ENCODE measurements at regions not wholly inside any gene's neighbourhood (a gene's known extent, or its start where the extent isn't known, plus 50 kb on each side); places are given as distances from the start of the nearest gene placed in this dataset.

DNA sequence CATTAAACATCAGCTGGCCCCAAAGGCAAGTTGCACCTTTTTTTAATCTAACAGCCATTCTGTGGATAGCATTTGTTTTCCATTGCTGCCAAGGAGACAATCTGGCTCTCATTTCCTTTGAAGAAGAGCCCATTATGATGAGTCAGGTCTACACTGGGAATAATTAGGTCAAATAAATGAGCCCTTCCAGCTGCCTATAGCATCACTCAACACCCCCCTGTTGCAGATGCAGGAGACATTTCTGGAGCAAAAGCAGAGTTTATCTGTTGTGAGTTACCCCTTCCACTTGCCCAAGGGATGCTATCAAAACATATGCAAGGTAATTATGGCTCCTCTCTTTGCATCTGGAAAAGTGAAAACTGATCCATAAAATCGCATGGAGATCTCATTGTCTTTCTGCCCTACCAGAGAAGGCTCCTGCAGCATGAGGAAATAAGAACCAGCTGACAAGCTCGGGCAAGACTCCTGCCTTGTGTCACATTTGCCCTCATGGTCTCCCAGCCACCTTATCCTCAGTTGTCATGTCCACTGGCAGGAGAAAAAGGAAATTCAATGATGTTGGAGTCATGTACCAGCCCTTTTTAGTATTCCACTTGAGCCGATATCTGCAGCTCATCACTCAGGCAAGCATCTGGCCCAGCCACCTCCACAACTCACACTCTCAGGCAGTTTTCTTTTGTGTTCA is 135.9 kb downstream of the SLC30A10 start:
- H3K9me3 Mint-ChIP-seq, result no peaks in the 10 kb centered on the region
- DNase-seq (ENCODE audit: low spot score in 2 of 2) (no peak), ATAC-seq (ENCODE audit: low read depth) (no peak)
- H3K4me3 Mint-ChIP-seq, result no peak overlapping the region
- H3K27me3 Mint-ChIP-seq, result peaks cover 14% of the 10 kb centered on the region
- no peak overlapping the region for H3K27ac Mint-ChIP-seq
- peaks cover 8% of the 10 kb centered on the region for H3K4me1 Mint-ChIP-seq
- H3K36me3 Mint-ChIP-seq, result no peaks in the 10 kb centered on the region

DNA sequence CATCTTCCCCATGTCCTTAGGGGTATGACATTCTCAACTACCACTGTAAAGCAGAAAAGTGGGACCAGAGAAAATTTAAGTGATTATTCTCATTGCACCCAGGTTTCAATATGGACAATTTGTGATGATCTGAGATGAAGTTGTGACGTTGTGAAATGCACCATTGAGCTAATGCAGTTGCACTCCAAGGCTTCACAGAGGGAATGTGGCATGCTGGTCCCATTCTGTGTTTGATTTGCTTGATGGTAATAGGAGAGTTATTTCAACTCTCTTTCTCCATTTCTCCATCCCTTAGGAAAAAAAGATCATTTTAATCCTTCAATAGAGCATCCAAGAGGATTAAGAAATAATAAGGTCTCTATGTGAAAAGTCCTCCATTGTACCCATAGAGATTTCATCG is 136.6 kb downstream of the SLC30A10 start:
- peaks cover 8% of the 10 kb centered on the region for H3K4me1 Mint-ChIP-seq
- DNase-seq (ENCODE audit: low spot score in 2 of 2) (no peak), ATAC-seq (ENCODE audit: low read depth) (no peak)
- H3K27me3 Mint-ChIP-seq, result peaks cover 14% of the 10 kb centered on the region
- no peak overlapping the region for H3K27ac Mint-ChIP-seq
- H3K36me3 Mint-ChIP-seq, result no peaks in the 10 kb centered on the region
- H3K4me3 Mint-ChIP-seq, result no peak overlapping the region
- no peaks in the 10 kb centered on the region for H3K9me3 Mint-ChIP-seq

DNA sequence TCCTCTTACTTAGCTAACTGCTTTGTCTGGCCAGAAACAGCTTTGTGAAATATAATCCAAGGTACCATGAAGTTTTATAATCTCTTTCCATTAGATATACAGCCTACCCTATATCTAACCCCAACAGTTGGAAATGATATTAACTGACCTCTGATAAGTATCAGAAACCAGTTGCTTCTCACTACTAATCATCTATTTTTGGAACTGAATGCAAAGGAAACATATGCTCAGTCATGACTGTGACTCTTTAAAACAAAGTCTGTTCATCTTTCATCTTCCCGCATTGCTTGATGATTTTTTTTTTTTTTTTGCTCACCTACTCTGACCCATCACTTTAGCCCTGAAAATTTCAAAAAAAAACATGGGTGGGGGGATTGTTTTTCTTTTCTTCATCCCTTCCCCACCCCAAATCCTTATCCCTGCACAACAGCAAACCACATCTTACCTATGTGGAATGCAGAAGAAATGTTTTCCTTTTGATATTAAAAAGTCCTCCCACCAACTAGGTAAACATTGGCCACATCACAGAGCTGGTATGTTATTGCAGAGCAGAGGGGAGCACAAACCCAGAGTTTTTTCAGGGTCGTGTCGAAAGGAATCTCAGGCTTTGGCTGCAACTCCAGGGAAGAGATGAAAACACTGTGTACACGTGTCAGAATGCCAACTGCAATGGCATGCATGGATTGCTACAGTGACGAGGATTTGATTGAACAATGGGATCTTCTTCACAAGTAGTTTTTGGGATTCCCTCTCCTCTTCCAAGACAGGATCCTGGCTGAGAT is 137.3 kb downstream of the SLC30A10 start:
- peaks cover 8% of the 10 kb centered on the region for H3K4me1 Mint-ChIP-seq
- H3K27me3 Mint-ChIP-seq, result peaks cover 14% of the 10 kb centered on the region
- H3K36me3 Mint-ChIP-seq, result no peaks in the 10 kb centered on the region
- H3K9me3 Mint-ChIP-seq, result no peaks in the 10 kb centered on the region
- no peak overlapping the region for H3K4me3 Mint-ChIP-seq
- ATAC-seq (ENCODE audit: low read depth) (no peak), DNase-seq (ENCODE audit: low spot score in 2 of 2) (no peak)
- H3K27ac Mint-ChIP-seq, result no peak overlapping the region

DNA sequence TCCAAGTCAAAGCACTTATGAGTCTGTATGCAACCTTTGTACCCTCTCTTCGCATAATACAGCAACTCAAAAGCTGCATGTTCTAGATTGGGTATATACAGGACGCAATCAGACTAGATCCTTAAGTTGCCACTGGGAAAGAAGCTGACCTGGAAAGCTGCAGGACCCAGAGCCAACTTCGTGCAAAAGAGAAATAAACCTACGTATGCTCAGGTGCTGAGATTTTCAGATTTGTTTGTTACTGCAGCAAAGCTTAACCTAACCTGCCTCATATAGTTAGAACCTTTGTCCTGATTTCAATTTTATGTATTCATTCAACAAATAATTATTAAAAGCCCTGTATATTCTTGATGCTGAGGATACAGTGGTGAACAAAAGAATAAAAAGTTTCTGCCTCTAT is 139.7 kb downstream of the SLC30A10 start:
- peaks cover 8% of the 10 kb centered on the region for H3K27me3 Mint-ChIP-seq
- no peak for ATAC-seq (ENCODE audit: low read depth)

DNA sequence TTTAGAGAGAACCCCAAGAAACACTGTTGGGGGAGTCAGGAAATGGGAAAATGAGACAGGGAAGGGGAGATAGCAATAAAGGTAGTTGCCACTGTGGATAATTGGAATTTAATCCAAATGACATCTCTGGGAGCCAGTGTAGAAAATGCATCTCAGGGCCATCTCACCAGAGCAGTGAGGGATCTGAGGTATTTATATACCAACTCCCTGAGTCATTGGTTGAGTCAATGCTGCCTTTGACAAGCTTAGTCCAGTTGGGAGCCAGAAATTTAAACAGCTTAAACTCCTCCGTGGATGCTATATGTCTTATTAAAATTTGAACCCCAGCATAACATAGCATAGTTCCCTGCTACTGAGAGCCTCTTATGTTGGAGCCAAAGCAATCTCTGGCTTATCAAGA is 140.3 kb downstream of the SLC30A10 start:
- Mint-ChIP-seq H3K9me3 (no peaks in the 10 kb centered on the region), H3K27ac (no peak overlapping the region), H3K4me3 (no peak overlapping the region), H3K36me3 (no peaks in the 10 kb centered on the region), H3K27me3 (peaks cover 10% of the 10 kb centered on the region), H3K4me1 (no peaks in the 10 kb centered on the region)
- no peak for DNase-seq (ENCODE audit: low spot score in 2 of 2)
- no peak for ATAC-seq (ENCODE audit: low read depth)

More for the DNA sequence above, 139.7 kb downstream of the SLC30A10 start:
- no peaks in the 10 kb centered on the region for H3K4me1 Mint-ChIP-seq
- DNase-seq (ENCODE audit: low spot score in 2 of 2), result no peak
- H3K36me3 Mint-ChIP-seq, result no peaks in the 10 kb centered on the region
- H3K9me3 Mint-ChIP-seq, result no peaks in the 10 kb centered on the region
- H3K4me3 Mint-ChIP-seq, result no peak overlapping the region
- H3K27ac Mint-ChIP-seq, result no peak overlapping the region

DNA sequence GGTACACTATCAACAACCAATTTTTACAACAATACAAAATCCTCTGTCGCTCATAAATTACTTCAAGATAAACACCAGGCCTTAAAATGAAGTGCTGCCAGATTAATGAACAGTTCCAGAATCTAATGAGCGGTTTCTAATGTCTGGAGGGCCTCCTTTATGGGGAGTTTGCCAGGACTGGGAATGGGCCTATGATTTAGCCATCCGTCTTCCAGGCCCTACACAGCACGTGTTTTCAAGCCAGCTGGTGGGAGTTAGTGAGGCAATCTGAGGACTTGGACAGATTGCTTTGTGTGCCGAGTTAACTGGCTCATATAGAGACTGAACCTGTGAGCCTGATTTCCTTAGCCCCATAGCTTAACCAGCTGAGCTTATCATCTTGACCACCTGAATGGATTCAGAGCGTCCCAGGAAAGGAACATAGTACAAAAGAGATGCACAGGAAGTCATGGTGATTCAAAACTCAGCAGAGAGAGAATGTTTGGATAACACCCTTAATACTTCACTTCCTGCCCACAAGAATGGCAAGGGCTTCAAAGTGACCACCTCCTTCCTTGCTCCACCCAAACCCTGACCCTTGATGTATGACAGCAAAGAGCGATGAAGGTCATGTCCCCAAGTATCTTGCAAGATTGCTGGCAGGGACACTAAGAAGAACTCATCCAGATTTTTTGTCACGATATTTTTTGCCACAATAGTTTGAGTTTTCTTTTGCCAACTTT is 143.5 kb downstream of the SLC30A10 start:
- ATAC-seq (ENCODE audit: low read depth) (no peak), DNase-seq (ENCODE audit: low spot score in 2 of 2) (no peak)
- Mint-ChIP-seq H3K27ac (no peak overlapping the region), H3K36me3 (no peaks in the 10 kb centered on the region), H3K27me3 (peaks cover 8% of the 10 kb centered on the region), H3K4me3 (no peak overlapping the region), H3K4me1 (no peaks in the 10 kb centered on the region), H3K9me3 (no peaks in the 10 kb centered on the region)

DNA sequence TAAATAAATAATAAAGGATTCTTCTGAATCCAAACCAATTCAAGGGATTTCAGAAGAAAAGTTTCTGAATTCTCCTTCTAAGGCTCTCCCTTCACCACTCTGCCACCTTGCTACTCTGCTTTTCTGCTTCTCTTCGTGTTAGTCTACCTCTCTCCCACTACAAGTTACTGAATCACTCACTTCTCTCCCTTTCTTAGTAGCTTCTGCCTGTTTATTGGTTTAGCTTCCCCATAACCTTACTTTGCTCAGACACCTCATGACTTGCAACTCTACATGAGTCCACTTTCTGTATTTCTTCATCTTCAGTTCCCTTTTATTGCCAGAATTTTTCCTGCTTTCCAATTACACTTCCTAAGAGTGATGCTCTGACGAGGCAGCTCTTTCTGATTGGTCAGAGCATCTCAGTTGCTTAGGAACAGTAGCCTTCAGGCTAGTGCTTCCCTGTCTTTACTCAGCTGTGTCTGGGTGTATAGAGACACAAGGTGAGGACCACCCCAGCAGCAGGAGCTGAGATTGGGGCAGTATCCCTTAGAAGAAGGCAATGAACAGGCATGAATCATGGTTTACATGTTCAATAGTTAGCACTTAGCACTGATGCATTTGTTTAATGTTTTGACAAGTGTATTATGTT is 144.6 kb downstream of the SLC30A10 start:
- Mint-ChIP-seq H3K27ac (no peak overlapping the region), H3K4me1 (no peaks in the 10 kb centered on the region), H3K9me3 (no peaks in the 10 kb centered on the region), H3K36me3 (no peaks in the 10 kb centered on the region), H3K4me3 (no peak overlapping the region), H3K27me3 (peaks cover 11% of the 10 kb centered on the region)
- DNase-seq (ENCODE audit: low spot score in 2 of 2) (no peak), ATAC-seq (ENCODE audit: low read depth) (no peak)

DNA sequence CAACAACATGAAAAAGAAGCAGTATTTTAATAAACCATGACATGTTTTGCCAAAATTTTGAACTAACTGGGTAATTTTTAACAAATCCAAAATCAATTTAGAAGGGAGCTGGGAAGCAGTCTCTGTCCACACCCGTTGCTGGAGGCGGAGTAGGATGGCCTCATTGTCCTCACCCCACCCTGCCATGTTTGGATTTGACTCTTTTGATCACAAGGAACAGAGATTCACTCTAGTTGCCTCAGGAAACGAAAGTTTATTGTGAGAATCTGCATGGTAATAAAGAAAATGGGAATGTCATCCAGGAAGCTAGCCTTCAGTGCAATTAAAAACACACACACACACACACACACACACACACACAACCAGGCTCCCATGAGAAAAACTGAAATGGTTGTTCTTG is 145.4 kb downstream of the SLC30A10 start:
- DNase-seq (ENCODE audit: low spot score in 2 of 2) (no peak), ATAC-seq (ENCODE audit: low read depth) (no peak)
- Mint-ChIP-seq H3K27me3 (peaks cover 11% of the 10 kb centered on the region), H3K9me3 (no peaks in the 10 kb centered on the region), H3K27ac (no peak overlapping the region), H3K4me3 (no peak overlapping the region), H3K36me3 (no peaks in the 10 kb centered on the region), H3K4me1 (no peaks in the 10 kb centered on the region)

DNA sequence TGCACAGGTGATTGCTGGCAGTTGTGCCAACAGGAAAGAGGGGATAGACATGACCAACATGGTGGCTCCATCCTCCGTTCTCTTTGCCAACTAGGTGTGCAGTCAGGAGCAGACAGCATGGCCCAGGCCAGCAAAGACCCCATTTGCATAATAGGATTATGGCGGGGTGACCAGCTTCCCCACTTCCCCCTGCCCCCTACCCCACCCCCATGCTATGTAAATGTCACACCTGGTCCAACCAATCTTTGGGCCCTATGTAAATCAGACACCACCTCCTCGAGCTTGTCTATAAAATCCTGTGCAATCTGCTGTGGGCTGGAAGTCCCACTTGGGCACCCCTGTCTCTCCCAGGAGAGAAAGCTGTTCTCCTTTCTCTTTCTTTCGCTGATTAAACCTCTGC is 146.0 kb downstream of the SLC30A10 start:
- Mint-ChIP-seq H3K9me3 (no peaks in the 10 kb centered on the region), H3K36me3 (no peaks in the 10 kb centered on the region), H3K27ac (no peak overlapping the region), H3K4me3 (no peak overlapping the region), H3K4me1 (no peaks in the 10 kb centered on the region), H3K27me3 (peaks cover 9% of the 10 kb centered on the region)
- DNase-seq (ENCODE audit: low spot score in 2 of 2) (no peak), ATAC-seq (ENCODE audit: low read depth) (no peak)

DNA sequence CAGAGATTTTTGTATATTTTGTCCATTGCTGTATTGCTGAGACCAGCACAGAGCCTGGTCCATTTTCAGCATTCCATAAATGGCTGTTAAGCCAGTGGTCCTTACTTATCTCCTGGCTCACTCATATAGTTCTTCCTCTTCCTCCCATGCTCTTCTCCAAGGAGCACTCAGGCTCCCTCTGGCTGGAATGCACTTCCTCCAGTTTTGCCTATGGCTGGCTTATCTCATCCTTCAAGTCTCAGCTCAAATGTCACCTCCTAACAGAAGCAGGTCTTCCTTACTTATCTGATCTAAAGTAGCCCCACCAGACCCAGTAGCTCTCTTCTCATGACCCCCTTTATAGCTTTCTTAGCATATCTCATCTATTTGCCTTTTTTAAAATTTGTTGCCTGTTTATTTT is 146.9 kb downstream of the SLC30A10 start:
- DNase-seq (ENCODE audit: low spot score in 2 of 2), result no peak
- Mint-ChIP-seq H3K4me3 (no peak overlapping the region), H3K9me3 (no peaks in the 10 kb centered on the region), H3K27ac (no peak overlapping the region), H3K4me1 (no peaks in the 10 kb centered on the region), H3K27me3 (peaks cover 9% of the 10 kb centered on the region), H3K36me3 (no peaks in the 10 kb centered on the region)
- no peak for ATAC-seq (ENCODE audit: low read depth)

DNA sequence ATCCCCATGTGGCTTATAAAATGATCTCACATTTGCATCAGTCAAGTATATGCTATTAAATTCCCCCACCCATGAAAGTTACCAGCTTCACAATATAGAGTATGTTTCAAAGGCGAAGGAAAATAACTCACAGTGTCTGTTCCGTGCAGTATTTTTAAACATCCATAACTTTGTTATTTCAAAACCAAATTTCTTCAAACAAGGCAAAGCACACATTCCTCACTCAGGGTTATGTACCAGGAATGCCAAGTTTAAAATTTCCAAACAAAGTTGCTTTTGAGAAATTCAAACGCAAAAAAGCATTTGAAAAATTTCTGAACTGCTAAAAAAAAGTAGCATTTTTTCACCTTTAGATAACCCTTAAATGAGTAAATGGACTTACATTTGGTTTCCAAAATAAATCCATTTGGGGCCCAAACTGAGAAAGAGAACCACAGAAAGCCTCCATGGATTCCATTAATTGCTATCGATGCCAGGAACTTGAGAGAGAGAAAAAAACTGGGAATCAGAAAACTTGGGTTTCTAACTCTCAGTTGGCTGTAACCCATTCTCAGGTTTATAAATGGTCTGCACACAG is 149.5 kb downstream of the SLC30A10 start:
- peaks cover 1% of the 10 kb centered on the region for H3K9me3 Mint-ChIP-seq
- H3K4me1 Mint-ChIP-seq, result peaks cover 4% of the 10 kb centered on the region
- H3K36me3 Mint-ChIP-seq, result no peaks in the 10 kb centered on the region
- DNase-seq (ENCODE audit: low spot score in 2 of 2), result no peak
- H3K27ac Mint-ChIP-seq, result no peak overlapping the region
- ATAC-seq (ENCODE audit: low read depth), result no peak
- no peak overlapping the region for H3K4me3 Mint-ChIP-seq
- peaks cover 9% of the 10 kb centered on the region for H3K27me3 Mint-ChIP-seq

DNA sequence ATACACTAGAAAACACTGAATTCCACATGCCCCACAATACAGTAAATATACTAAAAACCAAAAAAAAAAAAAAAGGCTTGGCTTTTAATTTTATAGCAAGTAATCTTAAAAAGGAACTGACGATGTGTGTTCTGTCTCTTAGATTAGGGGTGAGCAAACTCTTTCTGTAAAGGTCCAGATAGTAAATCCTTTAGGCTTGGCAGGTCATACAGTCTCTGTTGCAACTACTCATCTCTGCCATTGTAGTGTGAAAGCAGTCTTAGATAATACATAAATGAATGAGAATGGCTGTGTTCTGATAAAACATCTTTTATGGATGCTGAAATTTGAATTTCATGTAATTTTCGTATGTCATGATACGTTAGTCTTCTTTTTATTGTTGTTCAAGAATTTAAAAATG is 150.2 kb downstream of the SLC30A10 start:
- H3K9me3 Mint-ChIP-seq, result peaks cover 3% of the 10 kb centered on the region
- H3K36me3 Mint-ChIP-seq, result no peaks in the 10 kb centered on the region
- peaks cover 10% of the 10 kb centered on the region for H3K4me1 Mint-ChIP-seq
- peaks cover 5% of the 10 kb centered on the region for H3K27me3 Mint-ChIP-seq
- DNase-seq (ENCODE audit: low spot score in 2 of 2) (no peak), ATAC-seq (ENCODE audit: low read depth) (no peak)
- H3K4me3 Mint-ChIP-seq, result no peak overlapping the region
- H3K27ac Mint-ChIP-seq, result no peak overlapping the region

DNA sequence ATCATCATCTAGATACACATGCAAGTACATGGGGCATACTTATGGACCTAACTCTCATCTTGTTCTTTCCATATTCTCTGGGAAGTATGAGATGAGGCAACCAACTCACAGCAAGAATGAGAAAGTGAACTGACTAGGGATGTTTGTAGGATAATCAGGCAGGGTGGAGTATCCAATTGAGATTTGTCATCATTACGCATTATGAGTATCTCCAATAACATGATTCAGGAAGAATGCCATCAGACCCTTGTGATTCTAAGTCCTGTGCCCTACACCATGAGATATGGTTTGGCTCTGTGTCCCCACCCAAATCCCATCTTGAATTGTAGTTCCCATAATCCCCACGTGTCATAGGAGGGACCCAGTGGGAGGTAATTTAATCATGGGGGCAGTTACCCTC is 154.0 kb downstream of the SLC30A10 start:
- Mint-ChIP-seq H3K27me3 (peaks cover 2% of the 10 kb centered on the region), H3K27ac (peak overlapping the region; percentile 7), H3K4me3 (no peak overlapping the region), H3K9me3 (peaks cover 6% of the 10 kb centered on the region), H3K4me1 (peaks cover 11% of the 10 kb centered on the region), H3K36me3 (no peaks in the 10 kb centered on the region)
- no peak for DNase-seq (ENCODE audit: low spot score in 2 of 2)
- no peak for ATAC-seq (ENCODE audit: low read depth)

DNA sequence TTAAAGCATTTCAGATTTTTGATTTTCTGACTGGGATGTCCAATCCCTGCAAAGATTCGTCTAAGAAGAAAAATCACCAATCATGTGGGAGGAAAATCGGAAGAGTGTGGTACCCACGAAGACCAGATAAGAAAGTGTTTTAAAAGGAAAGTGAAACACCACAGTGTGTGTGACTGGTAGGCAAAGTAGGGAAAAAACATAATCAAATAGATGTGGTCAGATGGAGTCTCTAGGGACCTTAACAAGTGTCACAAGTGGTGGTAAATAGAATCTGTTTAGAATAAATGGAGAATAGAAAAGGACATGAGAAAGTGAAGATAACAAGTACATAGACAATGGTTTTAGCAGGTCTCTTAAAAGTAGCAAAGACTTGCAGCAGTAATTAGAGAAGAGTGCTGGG is 154.6 kb downstream of the SLC30A10 start:
- ATAC-seq (ENCODE audit: low read depth) (peak; percentile 96), DNase-seq (ENCODE audit: low spot score in 2 of 2) (peak in 1 of 2 donors; percentile 2)
- H3K4me3 Mint-ChIP-seq, result peak overlapping the region; percentile 3
- peaks cover 1% of the 10 kb centered on the region for H3K27me3 Mint-ChIP-seq
- H3K27ac Mint-ChIP-seq, result peak overlapping the region; percentile 7
- peaks cover 11% of the 10 kb centered on the region for H3K4me1 Mint-ChIP-seq
- no peaks in the 10 kb centered on the region for H3K36me3 Mint-ChIP-seq
- peaks cover 12% of the 10 kb centered on the region for H3K9me3 Mint-ChIP-seq

All from memory B cell (primary cell).